DMS 273 treated with DMSO at 0.1 percent for 48 hours (cell line): ENCODE measurements at regions not wholly inside any gene's neighbourhood (a gene's known extent, or its start where the extent isn't known, plus 50 kb on each side); places are given as distances from the start of the nearest gene placed in this dataset.

Experiments
- DNase-seq: peaks from one replicate; lab custom pipeline; 2025; lab: John Stamatoyannopoulos, UW

DNA sequence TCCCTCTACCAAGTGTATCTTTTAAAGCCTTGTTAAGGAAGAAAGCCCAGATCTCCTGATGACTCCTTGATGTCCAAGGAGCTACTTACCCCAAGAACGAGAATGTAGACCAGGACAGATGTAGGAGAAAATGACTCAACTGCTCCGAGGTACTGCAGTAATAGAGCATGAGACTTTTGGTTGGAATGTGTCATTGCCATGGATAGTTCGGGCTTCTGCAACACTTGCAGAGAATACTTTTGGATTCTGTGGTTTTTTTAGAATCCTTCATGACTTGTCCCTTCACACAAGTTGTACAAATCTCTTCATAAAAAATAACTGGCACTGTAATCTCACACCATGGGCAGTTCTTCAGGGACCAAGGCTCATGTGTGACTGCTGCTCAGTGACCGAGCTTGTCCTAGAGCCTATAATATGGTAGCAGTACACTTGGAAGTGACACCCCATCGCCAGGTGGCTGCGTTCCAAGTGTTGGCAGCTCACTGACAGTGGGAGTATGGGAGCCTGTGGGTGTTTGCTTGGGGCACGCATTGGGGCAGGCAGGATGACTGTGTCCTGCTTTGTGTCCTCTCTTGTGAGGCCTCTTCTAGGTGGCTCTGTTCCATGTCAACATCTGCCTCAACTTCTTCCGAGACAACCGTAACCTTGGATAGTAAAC, 87.9 kb upstream of the WDR1 start:
- DNase-seq = no peak

DNA sequence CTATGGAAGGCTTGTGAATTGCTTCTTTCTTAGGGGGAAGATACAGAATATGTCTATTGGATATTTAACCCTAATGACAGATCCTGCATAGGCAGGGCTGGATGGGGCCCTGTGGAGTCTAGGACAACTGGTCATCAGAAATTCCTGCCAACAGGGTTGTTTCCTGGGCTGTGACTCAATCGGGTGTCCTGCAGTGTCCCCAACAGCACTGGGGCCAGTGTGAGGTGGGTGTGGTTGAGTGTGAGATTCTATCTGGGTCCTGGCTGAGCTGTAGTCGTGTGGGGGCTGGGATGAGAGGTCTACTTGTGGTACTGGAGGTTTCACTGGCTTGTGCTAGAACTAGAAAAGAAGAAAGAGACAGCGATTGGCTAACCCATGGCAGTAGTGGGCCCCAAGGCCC, 87.3 kb upstream of the WDR1 start:
- no peak for DNase-seq

DNA sequence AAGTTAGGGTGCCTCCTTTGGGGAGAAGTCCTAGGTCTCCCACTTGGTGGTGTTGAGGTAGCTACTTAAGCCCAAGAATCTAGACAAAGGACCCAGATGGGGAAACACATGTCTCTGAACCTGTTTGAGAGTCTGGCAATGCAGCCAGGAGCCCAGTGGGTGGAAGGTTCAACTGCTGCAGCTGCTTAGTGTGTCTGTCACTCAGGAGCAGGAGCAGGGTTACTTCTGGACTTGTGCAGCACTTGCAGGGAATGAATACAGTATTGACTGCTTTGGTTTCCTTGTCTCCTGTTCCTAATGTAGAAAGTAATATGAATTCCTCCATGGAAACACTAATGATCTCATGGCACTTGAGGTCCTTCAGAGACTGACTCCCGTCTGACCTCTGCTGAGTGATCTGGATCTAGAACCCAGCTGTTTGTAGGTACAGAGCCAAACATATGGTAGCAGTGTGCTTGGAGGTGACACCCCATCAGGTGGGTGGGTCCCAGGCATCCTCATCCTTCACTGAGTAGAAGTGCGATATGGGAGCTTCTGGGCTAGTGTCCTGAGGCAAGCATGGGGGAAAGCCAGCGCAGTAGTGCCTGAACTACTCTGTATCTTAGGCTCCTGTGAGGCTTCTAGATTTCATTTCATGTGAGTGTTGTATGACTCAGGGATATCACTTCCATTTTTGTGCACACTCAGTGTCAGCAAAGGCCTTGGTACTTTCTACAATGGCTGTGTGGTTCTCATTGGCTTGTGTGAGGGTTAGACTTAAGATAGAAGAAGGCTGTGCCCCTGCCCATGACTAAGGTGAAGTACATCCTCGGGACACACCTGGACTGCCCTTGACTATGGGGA, 85.0 kb upstream of the WDR1 start:
- no peak for DNase-seq

DNA sequence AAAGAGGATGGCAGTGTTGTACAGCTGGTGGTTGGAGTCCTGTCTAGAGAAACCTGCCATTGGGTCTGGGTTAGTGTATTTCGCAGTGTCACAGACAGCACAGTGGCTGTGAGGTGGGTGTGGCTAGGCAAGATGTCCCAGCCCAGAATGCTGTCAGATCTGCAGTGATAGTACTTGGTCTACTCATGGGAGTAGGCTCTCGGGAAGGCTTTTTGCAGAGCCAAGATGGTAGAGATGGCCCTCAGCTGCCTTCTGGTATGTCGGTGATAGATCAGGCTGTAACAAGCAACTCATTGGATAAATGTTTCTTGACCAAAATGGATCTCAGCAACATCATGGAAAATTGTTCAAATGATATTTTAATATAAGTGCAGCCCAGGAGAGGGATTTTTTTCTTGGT, 84.3 kb upstream of the WDR1 start:
- DNase-seq = no peak

DNA sequence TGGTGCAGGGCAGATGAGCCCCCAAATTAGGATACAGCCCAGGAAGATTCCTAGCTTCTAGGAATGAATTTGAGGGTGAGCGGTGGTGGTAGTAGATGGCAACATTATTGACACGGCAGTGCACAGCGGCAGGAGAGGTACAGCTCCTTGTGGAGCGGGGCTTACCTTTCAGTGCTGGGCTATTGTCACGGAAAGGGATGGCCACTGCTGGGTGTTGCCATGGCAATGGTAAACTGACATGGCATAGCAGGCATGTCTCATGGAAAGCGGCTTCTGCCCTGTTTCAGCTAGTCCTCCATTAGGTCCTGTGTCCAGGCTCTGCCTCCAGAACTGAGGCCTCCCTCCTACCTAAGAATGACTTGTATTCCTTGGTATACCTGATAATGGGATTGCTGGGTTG, 81.8 kb upstream of the WDR1 start:
- DNase-seq = no peak

DNA sequence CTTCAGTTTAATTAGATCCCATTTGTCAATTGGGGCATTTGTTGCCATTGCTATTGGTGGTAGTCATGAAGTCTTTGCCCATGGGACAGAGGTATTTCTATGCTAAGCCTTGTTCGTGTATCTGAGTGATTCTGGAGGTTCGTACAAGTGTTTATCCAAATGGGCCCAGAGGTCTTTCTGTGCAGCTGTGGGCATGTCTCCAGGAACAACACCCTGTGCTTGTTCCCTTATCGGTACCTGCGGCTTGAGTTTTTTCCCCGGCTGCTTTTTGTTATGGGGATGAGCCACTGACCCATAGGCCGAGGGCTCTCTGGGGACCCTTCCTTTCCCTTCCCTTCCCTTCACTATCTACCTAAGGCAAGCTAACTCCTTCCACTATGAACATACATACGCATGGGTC, 81.4 kb upstream of the WDR1 start:
- DNase-seq = no peak

DNA sequence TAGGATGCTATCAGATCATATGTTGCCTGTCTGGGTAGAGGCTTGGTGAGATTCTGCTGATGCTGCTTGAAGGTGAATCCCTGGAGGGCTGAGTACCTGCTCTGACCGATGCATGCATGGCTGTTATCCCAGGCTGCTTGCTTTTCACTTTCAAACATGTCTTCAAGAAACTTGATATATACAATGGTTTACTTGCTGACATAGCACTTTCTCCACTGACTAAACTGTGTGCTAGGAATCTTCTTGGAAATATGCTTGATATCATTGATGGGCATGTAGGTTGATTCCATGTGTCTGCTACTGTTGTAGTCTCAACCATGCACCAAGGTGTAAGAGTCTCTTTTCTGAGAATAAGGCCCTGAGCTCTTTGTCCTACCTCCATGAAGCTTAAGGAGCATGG, 79.6 kb upstream of the WDR1 start:
- no peak for DNase-seq

DNA sequence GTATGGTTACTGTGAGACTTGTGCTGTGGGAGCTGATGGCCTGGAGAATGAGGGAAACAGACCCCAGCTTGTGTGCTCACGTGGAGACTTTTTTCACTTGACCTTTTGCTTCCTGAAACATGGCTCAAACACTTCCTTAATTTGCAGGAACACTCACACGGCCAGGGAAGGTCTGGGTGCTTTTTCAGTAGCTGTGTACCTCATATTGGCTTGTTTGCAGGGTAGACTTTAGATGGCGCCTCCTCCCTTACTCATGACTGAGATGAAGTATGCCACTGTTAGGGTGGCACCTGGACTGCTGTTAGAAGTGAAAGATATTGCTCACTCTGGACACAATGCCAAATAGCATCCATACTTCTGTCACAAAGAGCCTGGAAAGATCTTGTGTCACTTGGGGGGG, 75.7 kb upstream of the WDR1 start:
- no peak for DNase-seq

DNA sequence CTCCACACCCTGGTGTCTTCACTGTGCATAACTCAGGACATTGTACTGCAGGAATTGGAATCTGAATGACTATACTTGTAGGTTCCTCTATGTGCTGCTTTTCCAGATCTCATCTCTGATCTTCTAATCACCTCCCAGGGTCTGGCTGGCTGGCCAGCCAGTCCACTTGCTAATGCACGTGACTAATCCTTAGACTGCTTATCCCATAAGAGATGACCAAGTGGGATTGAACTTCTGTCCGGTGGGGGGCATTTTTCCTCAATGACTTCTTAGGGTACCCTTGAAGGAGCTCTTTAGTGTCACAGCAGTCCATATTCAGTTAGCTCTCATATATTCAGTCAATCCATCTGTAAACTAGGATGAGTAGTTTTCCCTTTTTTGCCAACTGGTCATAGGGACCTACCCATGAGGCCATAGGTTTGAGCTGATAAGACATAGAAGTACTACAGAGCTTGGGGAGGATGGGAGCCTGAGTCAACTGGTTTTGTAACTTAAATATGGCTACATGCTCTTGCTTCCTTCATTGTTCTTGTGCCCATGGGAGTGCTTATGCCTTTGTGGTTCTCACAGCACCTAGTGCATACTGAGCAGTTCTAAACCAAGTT, 71.9 kb upstream of the WDR1 start:
- no peak for DNase-seq

DNA sequence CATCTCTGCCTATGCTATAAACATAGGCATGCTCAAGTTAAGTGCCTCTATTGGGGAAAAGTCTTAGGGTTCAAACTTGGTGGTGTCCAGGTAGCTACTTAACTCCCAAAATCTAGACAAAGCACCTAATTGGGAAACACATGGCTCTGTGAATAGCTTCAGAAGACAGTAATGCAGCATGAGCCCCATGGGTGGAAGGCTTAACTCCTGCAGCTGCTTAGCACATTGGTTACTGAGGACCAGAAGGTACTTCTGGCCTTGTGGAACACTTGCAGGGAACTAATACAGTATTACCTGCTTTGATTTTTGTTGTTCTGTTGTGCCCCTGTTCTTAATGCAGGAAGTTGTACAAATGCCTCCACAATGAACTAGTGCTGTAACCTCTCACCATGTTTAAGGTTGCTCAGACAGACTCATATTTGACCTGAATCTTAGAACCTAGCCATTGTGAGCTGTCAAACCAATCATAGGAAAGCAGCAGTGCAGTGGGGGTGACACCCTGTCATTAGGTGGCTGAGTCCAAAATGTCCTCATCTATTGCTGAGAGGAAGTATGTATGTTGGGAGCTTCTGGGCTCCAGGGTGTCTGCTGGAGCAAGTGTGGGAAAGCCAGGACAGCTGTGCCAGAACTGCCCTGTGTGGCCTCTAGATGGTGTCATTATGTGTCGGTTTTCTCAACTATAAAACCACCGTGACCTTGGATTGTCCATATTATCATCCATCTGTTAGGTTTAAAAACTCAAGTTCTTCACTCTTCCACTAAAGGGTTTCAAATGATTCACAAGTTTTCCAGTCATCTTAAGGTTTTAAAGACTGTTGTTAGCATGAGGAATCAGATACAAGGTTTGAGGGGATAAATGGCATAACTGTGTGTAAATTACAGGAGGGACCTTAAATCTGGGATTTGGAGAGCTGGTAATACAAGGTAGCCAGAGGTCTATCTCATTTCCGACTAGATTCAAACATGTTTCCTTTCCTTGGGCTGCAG, 69.9 kb upstream of the WDR1 start:
- DNase-seq = no peak

DNA sequence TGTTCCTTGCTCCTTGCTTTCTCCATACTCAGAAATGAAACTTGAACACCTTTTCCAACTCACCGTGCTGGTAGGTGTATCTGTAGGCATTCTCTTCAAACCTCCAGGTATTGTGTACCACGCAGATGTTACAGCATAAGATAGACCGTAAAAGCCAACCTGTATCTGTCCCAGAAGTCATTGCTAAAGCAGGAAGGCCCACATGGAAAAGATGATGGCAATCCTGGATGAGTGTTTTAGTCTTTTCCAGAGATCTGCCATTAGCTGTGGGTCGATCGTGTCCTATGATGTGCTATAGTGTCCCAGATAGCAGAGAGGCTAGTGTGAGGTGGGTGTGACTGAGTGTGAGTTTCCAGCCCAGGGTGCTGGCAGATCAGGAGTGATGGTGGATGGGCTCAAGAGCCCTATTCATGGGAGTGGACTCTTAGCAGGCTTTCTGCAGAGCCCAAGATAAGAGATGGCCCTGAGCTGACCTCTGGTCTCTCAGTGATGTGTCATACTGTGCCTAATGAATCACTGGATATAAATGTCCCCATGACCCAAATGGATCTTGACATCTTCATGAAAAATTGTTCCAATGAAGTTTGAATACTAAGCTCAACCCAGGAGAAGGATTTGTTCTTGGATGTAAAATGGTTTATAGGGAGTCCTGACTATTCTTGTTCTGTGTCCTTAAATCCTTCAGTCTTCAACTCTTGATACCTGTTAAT, 69.1 kb upstream of the WDR1 start:
- DNase-seq = no peak

DNA sequence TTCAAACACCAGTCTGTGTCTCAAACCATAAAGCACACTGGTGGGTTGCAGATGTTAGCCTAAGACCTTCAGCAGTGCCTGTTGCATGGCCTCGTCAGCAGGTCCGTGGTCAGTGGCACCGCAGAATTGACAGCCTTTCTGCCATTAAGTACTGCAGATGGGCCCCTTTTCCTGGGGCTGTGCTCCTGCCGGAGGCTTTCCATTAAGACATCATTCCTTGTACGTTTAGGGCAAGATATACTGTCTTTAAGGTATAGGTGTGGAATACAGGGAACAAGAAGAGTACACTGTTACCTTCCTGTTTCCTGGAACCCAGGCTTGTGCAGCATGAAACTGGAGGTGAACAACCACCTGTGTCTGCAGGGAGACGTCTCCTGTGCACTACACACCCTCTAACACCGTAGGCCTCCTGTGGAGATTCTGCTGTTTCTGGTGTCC, 67.9 kb upstream of the WDR1 start:
- DNase-seq = no peak

DNA sequence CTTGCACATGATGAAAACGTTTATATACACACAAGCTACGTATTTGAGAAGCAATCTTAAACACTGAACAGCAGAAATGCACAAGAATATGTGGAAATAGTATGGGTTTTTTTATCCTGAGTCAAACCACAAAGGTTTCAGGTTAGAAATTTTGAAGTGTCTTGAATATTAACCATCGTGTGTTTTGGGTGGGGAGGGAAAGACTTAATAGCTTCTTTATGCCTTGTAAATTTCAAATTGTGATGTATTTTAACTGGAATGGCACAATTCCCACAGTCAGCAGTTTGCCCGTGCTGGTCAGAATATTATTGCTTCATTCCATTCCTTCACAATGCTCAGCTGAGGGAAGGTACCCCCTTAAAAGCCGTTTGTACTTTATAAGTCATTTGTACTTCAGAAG, 67.4 kb upstream of the WDR1 start:
- DNase-seq = no peak

DNA sequence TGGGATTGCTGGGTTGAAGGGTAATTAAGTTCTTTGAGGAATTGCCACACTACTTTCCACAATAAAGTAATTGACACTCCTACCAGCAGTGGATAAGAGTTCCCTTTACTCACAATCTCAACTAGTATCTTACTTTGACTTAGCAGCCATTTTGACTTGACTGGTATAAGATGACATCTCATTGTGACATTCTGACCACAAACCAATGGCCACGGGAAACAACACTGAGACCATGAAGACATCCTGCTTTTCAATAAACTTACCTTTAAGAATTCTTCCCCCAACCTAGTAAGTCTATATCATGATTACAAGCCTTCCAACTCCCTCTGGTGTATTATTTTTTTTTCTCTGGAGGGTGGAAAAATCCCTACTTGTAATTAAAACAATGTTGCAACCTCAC, 66.9 kb upstream of the WDR1 start:
- DNase-seq = no peak

DNA sequence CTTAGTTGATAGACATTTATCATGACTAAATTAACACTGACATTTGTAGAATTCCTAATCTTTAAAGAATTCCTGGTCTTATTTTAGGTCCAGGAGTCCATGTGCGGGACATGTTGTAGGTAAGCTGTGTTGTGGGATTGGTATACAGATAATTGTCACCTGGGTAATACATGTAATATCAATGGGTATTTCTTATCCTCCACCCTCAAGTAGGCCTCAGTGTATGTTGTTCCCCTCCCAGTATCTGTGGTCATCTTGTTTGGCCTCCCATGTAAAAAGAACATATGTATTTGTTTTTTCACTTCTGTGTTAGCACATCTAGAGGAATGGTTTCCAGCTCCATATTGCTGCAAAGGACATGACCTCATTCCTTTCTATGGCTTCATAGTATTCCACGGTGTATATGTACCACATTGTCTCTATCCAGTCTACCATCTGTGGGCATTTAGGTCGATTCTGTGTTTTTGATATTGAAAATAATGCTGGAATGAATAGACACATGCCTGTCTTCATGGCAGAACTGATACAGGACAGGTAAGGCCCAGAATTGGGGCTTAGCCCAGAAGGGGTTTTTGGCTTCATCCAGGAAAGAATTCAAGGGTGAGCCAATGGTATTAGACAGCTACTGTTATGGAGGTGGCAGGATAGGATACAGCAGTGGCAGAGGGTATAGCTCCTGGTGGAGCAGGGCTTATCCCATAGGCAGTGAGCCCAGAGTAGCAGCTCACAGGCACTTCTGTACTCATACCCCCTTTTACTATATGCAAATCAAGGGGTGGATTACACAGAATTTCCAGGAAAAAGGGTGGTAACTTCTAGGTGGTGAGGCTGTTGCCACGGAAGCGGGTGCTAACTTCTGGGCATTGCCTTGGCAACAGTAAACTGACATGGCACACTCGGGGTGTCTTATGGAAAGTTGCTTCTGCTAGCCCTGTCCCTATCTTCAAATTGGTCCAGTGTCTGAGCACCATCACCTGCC, 66.1 kb upstream of the WDR1 start:
- no peak for DNase-seq

DNA sequence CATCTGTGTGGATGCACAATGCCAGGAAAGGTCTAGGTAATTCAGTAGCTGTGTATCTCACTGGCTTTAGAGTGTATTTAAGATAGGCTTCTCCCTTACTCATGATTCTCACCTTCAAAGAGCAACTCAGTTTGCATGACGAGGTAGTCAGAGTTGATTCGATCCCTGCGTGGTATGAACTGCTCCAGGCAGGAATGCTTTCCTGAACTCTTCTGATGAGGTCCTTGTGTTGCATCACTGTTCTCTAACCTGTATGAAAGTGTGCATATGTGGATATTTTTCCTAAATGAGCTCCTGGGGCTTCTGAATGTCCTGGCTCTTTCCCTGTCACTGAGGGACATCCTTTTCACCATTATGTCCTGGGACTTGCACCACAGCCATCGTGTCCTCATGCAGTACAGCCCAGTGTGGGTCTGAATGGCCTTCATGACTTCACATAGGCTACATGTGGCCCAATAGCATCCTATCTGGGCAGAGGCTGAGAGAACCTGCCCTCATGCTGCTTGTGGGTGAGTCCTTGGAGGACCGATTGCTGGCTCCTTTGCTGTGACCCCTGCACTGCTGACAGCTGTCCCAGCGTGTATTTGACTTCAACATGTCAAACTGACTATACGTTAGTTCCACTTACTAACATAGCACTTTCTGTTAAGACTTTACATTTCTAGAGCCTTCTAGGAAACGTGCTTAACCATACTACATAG, 65.3 kb upstream of the WDR1 start:
- no peak for DNase-seq

DNA sequence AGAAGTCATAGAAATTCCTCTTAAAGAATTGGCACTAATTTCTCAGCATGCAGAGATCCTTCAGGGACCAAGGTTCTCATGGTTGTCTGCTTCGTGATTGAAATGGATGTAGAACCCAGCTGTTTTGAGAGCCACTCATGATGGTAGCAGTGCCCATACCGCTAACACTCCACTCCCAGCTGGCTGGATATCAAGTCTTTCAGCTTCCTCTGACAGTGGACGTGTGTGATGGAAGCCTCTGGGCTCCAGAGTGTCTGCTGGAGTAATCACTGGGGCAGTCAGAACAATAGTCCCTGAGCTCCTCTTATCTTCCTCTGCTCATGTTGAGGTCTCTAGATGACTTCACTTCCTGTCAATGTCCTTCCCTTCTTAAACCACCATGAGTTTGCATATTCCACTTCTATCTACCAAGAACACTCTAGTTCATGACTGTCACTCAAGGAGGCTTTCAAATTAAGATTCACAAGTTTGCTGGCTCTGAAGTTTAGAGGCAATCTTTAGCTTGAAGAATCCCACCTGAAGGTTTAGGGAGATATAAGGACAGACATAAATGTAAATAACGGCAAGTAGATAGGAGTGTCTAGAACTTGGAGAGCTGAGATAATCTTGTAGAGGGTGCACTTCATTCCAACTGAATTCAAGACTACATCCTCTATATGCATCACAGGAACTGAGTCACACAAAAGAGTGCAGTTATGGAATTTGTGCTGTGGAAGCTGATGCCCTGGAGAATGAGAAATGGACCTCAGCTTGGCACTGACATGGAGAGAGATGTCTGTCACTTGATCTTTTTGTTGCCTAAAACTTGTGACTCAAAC, 64.5 kb upstream of the WDR1 start:
- no peak for DNase-seq

DNA sequence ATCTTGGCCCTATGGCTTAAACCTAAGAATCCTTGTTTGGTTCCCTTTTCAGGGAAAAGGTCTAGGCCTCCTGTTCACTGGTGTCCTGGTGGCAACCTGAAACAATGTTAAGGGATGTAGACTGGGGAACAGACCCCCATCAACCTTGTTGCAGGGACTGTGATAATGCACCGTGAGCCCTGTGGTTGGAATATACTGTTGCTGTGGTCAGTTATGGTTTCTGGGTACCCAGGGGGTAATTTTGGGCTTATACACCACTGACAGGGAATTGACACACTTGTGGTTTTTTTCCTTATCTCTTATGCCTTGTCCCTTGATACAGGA, 64.0 kb upstream of the WDR1 start:
- DNase-seq = no peak
